ENCODE measurements at regions not wholly inside any gene's neighbourhood (a gene's known extent, or its start where the extent isn't known, plus 50 kb on each side); places are given as distances from the start of the nearest gene placed in this dataset.

DNA sequence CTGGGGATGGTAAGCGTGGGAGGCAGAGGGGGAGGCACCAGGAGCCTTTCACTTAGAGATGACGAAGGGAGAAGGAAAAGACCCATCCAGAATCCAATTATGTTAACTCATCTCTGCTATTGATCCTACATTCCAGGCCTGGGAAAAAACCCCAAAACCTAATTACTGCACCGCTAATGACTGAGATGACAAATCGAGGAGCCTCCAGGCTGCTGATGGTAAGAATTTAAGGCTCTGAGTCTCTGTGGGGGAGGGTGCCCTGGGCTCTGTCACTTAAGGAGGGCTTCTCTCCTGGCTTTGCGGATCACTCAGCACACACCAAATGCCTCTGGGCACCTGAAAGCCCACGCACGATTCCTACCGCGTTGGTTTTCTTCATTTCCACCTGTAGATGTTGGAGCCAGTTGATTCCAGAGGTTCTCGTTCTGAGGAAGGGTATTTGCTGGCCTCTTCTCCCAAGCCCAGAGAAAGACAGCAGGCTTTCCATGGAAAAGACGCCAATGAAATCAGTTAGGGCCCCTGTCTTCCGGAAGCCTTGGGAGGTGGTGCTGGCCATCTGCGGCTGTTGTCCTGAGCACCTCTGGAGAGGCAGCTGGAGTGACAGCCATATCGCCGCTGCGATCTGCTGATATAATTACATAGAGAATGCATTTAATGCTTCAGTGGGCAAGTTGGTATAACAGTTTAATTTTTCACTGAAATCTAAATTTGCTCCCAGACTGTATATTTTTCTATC, 751.2 kb downstream of the BRD1 start:
- TF ChIP-seq, protein P1, sequence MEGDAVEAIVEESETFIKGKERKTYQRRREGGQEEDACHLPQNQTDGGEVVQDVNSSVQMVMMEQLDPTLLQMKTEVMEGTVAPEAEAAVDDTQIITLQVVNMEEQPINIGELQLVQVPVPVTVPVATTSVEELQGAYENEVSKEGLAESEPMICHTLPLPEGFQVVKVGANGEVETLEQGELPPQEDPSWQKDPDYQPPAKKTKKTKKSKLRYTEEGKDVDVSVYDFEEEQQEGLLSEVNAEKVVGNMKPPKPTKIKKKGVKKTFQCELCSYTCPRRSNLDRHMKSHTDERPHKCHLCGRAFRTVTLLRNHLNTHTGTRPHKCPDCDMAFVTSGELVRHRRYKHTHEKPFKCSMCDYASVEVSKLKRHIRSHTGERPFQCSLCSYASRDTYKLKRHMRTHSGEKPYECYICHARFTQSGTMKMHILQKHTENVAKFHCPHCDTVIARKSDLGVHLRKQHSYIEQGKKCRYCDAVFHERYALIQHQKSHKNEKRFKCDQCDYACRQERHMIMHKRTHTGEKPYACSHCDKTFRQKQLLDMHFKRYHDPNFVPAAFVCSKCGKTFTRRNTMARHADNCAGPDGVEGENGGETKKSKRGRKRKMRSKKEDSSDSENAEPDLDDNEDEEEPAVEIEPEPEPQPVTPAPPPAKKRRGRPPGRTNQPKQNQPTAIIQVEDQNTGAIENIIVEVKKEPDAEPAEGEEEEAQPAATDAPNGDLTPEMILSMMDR (IDR thresholded peaks at IDR 0.05): no peak
- no peak for DNase-seq
- peaks cover 38% of the 10 kb centered on the region for H3K9me3 Mint-ChIP-seq
- H3K27me3 Mint-ChIP-seq (ENCODE audit: insufficient read depth): no peaks in the 10 kb centered on the region
- no peaks in the 10 kb centered on the region for H3K4me1 Mint-ChIP-seq (ENCODE audit: low read depth)
- no peak overlapping the region for H3K27ac Mint-ChIP-seq
- no peaks in the 10 kb centered on the region for H3K36me3 Mint-ChIP-seq (ENCODE audit: low read depth)
- H3K4me3 Mint-ChIP-seq: no peak overlapping the region

DNA sequence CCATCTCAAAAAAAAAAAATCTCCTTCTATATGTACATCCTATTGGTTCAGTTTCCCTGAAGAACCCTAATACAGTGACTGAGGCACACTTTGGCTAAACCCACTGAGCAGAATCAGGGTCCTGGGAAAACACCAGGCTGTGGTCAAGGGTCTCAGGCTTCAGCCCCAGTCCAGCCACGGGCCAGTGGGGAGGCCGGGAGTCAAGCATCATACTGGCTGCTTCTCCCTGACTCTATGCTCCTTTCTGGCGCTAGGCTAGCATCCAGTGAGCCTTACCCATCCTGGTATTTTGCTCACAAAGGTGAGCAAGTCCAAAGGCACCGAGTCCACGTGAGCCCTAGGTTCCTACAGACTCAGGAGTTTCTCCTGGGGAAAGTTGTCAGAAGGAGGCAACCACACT, 752.5 kb downstream of the BRD1 start:
- H3K4me1 Mint-ChIP-seq (ENCODE audit: low read depth): no peaks in the 10 kb centered on the region
- H3K4me3 Mint-ChIP-seq: no peak overlapping the region
- TF ChIP-seq, protein P1 (IDR thresholded peaks at IDR 0.05): no peak
- no peaks in the 10 kb centered on the region for H3K27me3 Mint-ChIP-seq (ENCODE audit: insufficient read depth)
- no peak overlapping the region for H3K27ac Mint-ChIP-seq
- no peak for DNase-seq
- H3K36me3 Mint-ChIP-seq (ENCODE audit: low read depth): no peaks in the 10 kb centered on the region
- H3K9me3 Mint-ChIP-seq: peaks cover 42% of the 10 kb centered on the region

DNA sequence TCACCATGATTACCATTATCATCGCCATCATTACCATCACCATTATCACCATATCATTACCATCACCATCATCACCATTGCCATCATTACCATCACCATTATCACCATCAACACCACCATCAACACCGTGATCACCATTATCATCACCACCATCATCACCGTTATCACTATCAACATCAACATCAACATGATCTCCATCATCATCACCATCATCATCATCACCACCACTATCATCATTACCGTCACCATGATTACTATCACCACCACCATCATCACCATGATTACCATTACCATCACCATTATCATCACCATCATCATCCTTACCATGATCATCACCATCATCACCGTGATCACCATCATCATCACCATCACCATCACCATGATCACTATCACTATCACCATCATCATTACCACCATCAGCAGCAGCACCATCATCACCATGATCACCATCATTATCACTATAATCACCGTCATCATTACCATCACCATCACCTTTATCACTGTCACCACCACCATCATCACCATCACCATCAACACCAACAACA, 753.7 kb downstream of the BRD1 start:
- TF ChIP-seq, protein P1 (IDR thresholded peaks at IDR 0.05): no peak
- Mint-ChIP-seq H3K27me3 (ENCODE audit: insufficient read depth) (no peaks in the 10 kb centered on the region), H3K4me3 (no peak overlapping the region), H3K9me3 (peaks cover 49% of the 10 kb centered on the region), H3K36me3 (ENCODE audit: low read depth) (no peaks in the 10 kb centered on the region), H3K27ac (no peak overlapping the region), H3K4me1 (ENCODE audit: low read depth) (no peaks in the 10 kb centered on the region)
- no peak for DNase-seq

DNA sequence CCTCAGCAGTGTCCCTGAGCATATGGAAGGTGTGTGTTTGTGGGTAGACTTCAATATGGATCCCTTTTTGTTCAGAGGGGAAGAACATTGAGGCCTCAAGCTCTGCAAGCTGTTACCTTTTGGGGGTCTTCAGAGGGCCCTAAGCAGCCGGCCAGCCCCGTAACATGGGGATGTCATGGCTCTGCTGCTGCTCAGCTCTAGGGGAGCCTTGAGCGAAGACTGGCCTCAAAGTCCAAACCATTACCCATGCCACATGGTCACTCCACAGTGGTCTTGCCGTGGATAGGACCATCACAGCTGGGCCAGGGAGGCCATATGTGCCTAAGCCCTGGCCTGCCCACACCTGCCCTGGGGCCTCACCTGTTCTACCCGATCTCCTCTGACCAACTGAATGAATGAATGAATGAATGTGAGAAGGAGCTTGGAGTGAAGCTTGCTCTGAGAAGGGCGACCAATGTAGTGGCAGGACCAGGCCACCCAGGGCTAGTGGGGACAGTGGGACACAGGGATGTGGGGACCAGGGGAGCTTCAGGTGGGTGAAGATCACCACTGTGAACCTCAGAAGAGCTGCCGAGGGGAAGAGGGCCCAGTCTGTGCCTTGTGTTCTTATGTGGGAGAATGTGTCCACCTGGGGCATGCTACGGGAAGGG, 754.6 kb downstream of the BRD1 start:
- TF ChIP-seq, protein P1 (IDR thresholded peaks at IDR 0.05): no peak
- DNase-seq: no peak
- no peaks in the 10 kb centered on the region for H3K4me1 Mint-ChIP-seq (ENCODE audit: low read depth)
- no peaks in the 10 kb centered on the region for H3K27me3 Mint-ChIP-seq (ENCODE audit: insufficient read depth)
- no peaks in the 10 kb centered on the region for H3K36me3 Mint-ChIP-seq (ENCODE audit: low read depth)
- no peak overlapping the region for H3K4me3 Mint-ChIP-seq
- H3K9me3 Mint-ChIP-seq: peaks cover 51% of the 10 kb centered on the region
- no peak overlapping the region for H3K27ac Mint-ChIP-seq

DNA sequence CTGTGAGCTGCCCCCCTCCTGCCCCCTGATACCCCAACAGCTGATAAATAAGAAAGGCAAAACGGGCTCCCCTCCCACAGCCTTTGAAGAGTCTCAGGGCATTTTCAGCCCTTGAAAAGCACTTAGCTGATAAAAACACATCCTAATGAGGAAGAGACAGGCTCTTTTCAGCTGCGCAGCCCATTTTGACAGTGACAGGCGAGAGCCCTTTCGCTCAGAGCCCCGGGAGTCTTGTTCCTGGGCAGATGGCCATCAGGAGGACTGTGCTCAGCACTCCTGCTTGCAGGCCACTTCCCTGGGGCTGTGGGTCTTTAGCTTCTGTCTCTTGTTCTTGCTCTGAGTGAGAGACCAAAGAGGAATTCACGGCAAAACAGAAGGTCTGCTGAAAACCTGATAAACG, 757.2 kb downstream of the BRD1 start:
- TF ChIP-seq, protein P1 (IDR thresholded peaks at IDR 0.05): no peak
- no peaks in the 10 kb centered on the region for H3K36me3 Mint-ChIP-seq (ENCODE audit: low read depth)
- no peak overlapping the region for H3K4me3 Mint-ChIP-seq

More for the DNA sequence above, 757.2 kb downstream of the BRD1 start:
- H3K27ac Mint-ChIP-seq: no peak overlapping the region
- H3K4me1 Mint-ChIP-seq (ENCODE audit: low read depth): no peaks in the 10 kb centered on the region
- DNase-seq: no peak
- H3K9me3 Mint-ChIP-seq: peaks cover 60% of the 10 kb centered on the region
- H3K27me3 Mint-ChIP-seq (ENCODE audit: insufficient read depth): no peaks in the 10 kb centered on the region
